NOMO-1 (cell line): ENCODE measurements at regions not wholly inside any gene's neighbourhood (a gene's known extent, or its start where the extent isn't known, plus 50 kb on each side); places are given as distances from the start of the nearest gene placed in this dataset.
"Not testable (repeated sequence)": the region's sequence is repeated elsewhere in the genome, so short reads cannot be mapped to it uniquely, and the experiment has no call there.

ENCODE experiments used
- DNase-seq, 2 experiments: peaks; one replicate each; lab custom pipeline; 2025; ENCODE audit not compliant: unreplicated experiment in 2 of 2; lab: John Stamatoyannopoulos, UW

GRCh38 chr14:84064316-84065125 lies 1465.4 kb upstream of the FLRT2 start:
- DNase-seq = no peak

- DNase-seq = no peak
Observed at GRCh38 chr14:84065811-84066210, 1464.1 kb upstream of the FLRT2 start.

- DNase-seq = no peak
Observed at GRCh38 chr14:84068288-84068687, 1461.7 kb upstream of the FLRT2 start.

GRCh38 chr14:84071061-84071460 lies 1458.9 kb upstream of the FLRT2 start:
- DNase-seq = no peak

- DNase-seq = no peak
Observed at GRCh38 chr14:84074626-84075025, 1455.3 kb upstream of the FLRT2 start.

- no peak for DNase-seq
Observed at GRCh38 chr14:84080944-84081343, 1449.0 kb upstream of the FLRT2 start.

GRCh38 chr14:84084056-84084630 lies 1445.8 kb upstream of the FLRT2 start:
- no peak for DNase-seq

GRCh38 chr14:84085493-84085892 lies 1444.5 kb upstream of the FLRT2 start:
- DNase-seq = no peak

GRCh38 chr14:84086714-84087113 lies 1443.2 kb upstream of the FLRT2 start:
- DNase-seq = no peak

GRCh38 chr14:84087986-84088531 lies 1441.9 kb upstream of the FLRT2 start:
- DNase-seq = no peak

GRCh38 chr14:84090837-84091236 lies 1439.1 kb upstream of the FLRT2 start:
- no peak for DNase-seq

GRCh38 chr14:84095681-84096080 lies 1434.3 kb upstream of the FLRT2 start:
- DNase-seq = no peak

GRCh38 chr14:84098261-84098660 lies 1431.7 kb upstream of the FLRT2 start:
- DNase-seq = no peak

GRCh38 chr14:84099560-84099959 lies 1430.4 kb upstream of the FLRT2 start:
- not testable (repeated sequence) for DNase-seq

- DNase-seq = no peak
Observed at GRCh38 chr14:84107835-84108343, 1422.1 kb upstream of the FLRT2 start.

GRCh38 chr14:84108746-84109457 lies 1421.0 kb upstream of the FLRT2 start:
- peak in 1 of 2 experiments; percentile 4 for DNase-seq

GRCh38 chr14:84112589-84112988 lies 1417.4 kb upstream of the FLRT2 start:
- DNase-seq = no peak

GRCh38 chr14:84125676-84126075 lies 1404.3 kb upstream of the FLRT2 start:
- DNase-seq = no peak

- DNase-seq = no peak
Observed at GRCh38 chr14:84127495-84127894, 1402.4 kb upstream of the FLRT2 start.

GRCh38 chr14:84128050-84128449 lies 1401.9 kb upstream of the FLRT2 start:
- DNase-seq = no peak

GRCh38 chr14:84129007-84129406 lies 1400.9 kb upstream of the FLRT2 start:
- DNase-seq = peak; percentile 86 to 96
